PC-9 (cell line): ENCODE measurements at regions not wholly inside any gene's neighbourhood (a gene's known extent, or its start where the extent isn't known, plus 50 kb on each side); places are given as distances from the start of the nearest gene placed in this dataset.
A peak's percentile ranks its signal among the peaks of the same experiment; 100 is the strongest.

ENCODE experiments used
- BruUV-seq: library from RNA; stranded (reverse); fragments of 400-500 nt; replicated peaks from 2 replicates; lab custom pipeline; 2021; lab: Mats Ljungman, UMichigan
- CTCF ChIA-PET: fragments of 300-600 bp; sonication (Branson Sonifier 250); formaldehyde crosslinking; loops from one replicate; lab custom pipeline; 2022; ENCODE audit warnings: antibody characterized with exemption; lab: Charles Lee
- POLR2A ChIA-PET: fragments of 300-600 bp; sonication (Branson Sonifier 250); formaldehyde crosslinking; loops from one replicate; lab custom pipeline; 2022; ENCODE audit warnings: antibody characterized with exemption; ENCODE audit not compliant: unreplicated experiment; lab: Charles Lee
- DNase-seq, 2 experiments: peaks; one replicate each; pipeline versions ENCODE4 v3.0.0 to v3.0.0-alpha.2; 2015 to 2022; ENCODE audit warnings: mixed read lengths in 1 of 2
- H2AFZ ChIP-seq: fragments of 200-600 bp; sonication (generic); 2 replicates; pipeline ENCODE4 v1.8.1; 2017; ENCODE audit warnings: antibody characterized with exemption
- H3F3A ChIP-seq: fragments of 200-600 bp; sonication (generic); 2 replicates; pipeline ENCODE4 v1.8.1; 2017; ENCODE audit warnings: antibody characterized with exemption, mild to moderate bottlenecking, low read depth; ENCODE audit not compliant: insufficient read depth
- H3K27ac ChIP-seq: fragments of 200-600 bp; sonication (generic); 2 replicates; pipeline ENCODE4 v1.6.1; 2016; ENCODE audit warnings: mixed run types
- H3K27me3 ChIP-seq: fragments of 200-600 bp; sonication (generic); 2 replicates; pipeline ENCODE4 v1.6.1; 2016; ENCODE audit warnings: low read depth, mixed run types; ENCODE audit not compliant: insufficient read depth
- H3K36me3 ChIP-seq: fragments of 200-600 bp; sonication (generic); 2 replicates; pipeline ENCODE4 v1.6.1; 2016; ENCODE audit warnings: low read depth, mixed run types
- H3K4me1 ChIP-seq: fragments of 200-600 bp; sonication (generic); replicated peaks from 2 replicates; pipeline ENCODE4 v1.6.1; 2016; ENCODE audit warnings: mixed run types; ENCODE audit not compliant: insufficient read depth
- H3K4me2 ChIP-seq: fragments of 200-600 bp; sonication (generic); 2 replicates; pipeline ENCODE4 v1.6.1; 2017; ENCODE audit warnings: mixed run types
- H3K4me3 ChIP-seq: fragments of 200-600 bp; sonication (generic); 2 replicates; pipeline ENCODE4 v1.6.1; 2016; ENCODE audit warnings: mixed run types
- H3K79me2 ChIP-seq: fragments of 200-600 bp; sonication (generic); 2 replicates; pipeline ENCODE4 v1.6.1; 2017; ENCODE audit warnings: low read depth, mixed run types
- H3K9me2 ChIP-seq: fragments of 200-600 bp; sonication (generic); 2 replicates; pipeline ENCODE4 v1.8.1; 2017; ENCODE audit warnings: mild to moderate bottlenecking; ENCODE audit not compliant: insufficient read depth
- H3K9me3 ChIP-seq: fragments of 200-600 bp; sonication (generic); 2 replicates; pipeline ENCODE4 v1.8.1; 2016; ENCODE audit warnings: low read depth; ENCODE audit not compliant: insufficient read depth
- H4K20me1 ChIP-seq: fragments of 200-600 bp; sonication (generic); 2 replicates; pipeline ENCODE4 v1.8.1; 2017; ENCODE audit not compliant: insufficient read depth
- CTCF ChIP-seq: fragments of 200-600 bp; sonication (generic); conservative IDR thresholded peaks from 2 replicates; pipeline ENCODE4 v1.6.1; 2017; ENCODE audit warnings: mixed run types, antibody characterized with exemption, mild to moderate bottlenecking, moderate library complexity
- EZH2 ChIP-seq: fragments of 200-600 bp; sonication (generic); IDR thresholded peaks from 2 replicates; pipeline ENCODE4 v1.8.0; 2017; ENCODE audit warnings: antibody characterized with exemption, low read depth
- intact Hi-C: fragments of 100-400 bp; cut with micrococcal nuclease; formaldehyde crosslinking; loops from one replicate; pipeline ENCODE4 v1.10.0; 2022; ENCODE audit not compliant: unreplicated experiment

- no peak for TF ChIP-seq EZH2
- no peak for TF ChIP-seq CTCF
- Histone ChIP-seq H3K4me2 (no peak overlapping the region), H3K27ac (no peak overlapping the region), H3K36me3 (no peaks in the 10 kb centered on the region), H4K20me1 (no peaks in the 10 kb centered on the region), H3K79me2 (no peaks in the 10 kb centered on the region), H3K4me1 (no peaks in the 10 kb centered on the region), H3K4me3 (no peak overlapping the region), H3F3A (no peaks in the 10 kb centered on the region), H2AFZ (no peak overlapping the region), H3K9me2 (no peaks in the 10 kb centered on the region), H3K27me3 (no peaks in the 10 kb centered on the region), H3K9me3 (no peaks in the 10 kb centered on the region)
- POLR2A ChIA-PET, result no interaction called here
- CTCF ChIA-PET, result no interaction called here
- intact Hi-C loops, result no loop called here
- DNase-seq, result peak in 1 of 2 experiments; percentile 15
- no TSS peak for BruUV-seq
Measured at GRCh38 chr4:127224556-127224955, 408.2 kb upstream of the INTU start.

- POLR2A ChIA-PET, result no interaction called here
- intact Hi-C loops, result no loop called here
- CTCF ChIA-PET, result no interaction called here
Measured at GRCh38 chr4:127229855-127230608, 402.7 kb upstream of the INTU start.

GRCh38 chr4:127236889-127237288 lies 395.9 kb upstream of the INTU start:
- H3F3A ChIP-seq, result no peaks in the 10 kb centered on the region

More at GRCh38 chr4:127229855-127230608, 402.7 kb upstream of the INTU start:
- H3K9me2 ChIP-seq, result no peaks in the 10 kb centered on the region
- H3K4me1 ChIP-seq, result no peaks in the 10 kb centered on the region
- no peak for TF ChIP-seq CTCF
- no peak for TF ChIP-seq EZH2
- no peaks in the 10 kb centered on the region for H3K27me3 ChIP-seq
- no peaks in the 10 kb centered on the region for H3K36me3 ChIP-seq
- no peaks in the 10 kb centered on the region for H3K9me3 ChIP-seq
- no peaks in the 10 kb centered on the region for H3K79me2 ChIP-seq
- H3F3A ChIP-seq, result no peaks in the 10 kb centered on the region
- DNase-seq, result no peak
- no peak overlapping the region for H3K4me3 ChIP-seq
- H4K20me1 ChIP-seq, result no peaks in the 10 kb centered on the region
- no peak overlapping the region for H2AFZ ChIP-seq
- BruUV-seq, result no TSS peak
- no peak overlapping the region for H3K4me2 ChIP-seq
- H3K27ac ChIP-seq, result no peak overlapping the region

More at GRCh38 chr4:127236889-127237288, 395.9 kb upstream of the INTU start:
- no peak overlapping the region for H2AFZ ChIP-seq
- no peak for DNase-seq
- intact Hi-C loops, result no loop called here
- ChIA-PET POLR2A (no interaction called here), CTCF (no interaction called here)
- H4K20me1 ChIP-seq, result no peaks in the 10 kb centered on the region
- H3K4me1 ChIP-seq, result no peaks in the 10 kb centered on the region
- no TSS peak for BruUV-seq
- H3K4me2 ChIP-seq, result no peak overlapping the region
- no peaks in the 10 kb centered on the region for H3K79me2 ChIP-seq
- H3K27me3 ChIP-seq, result no peaks in the 10 kb centered on the region
- H3K36me3 ChIP-seq, result no peaks in the 10 kb centered on the region
- H3K9me2 ChIP-seq, result no peaks in the 10 kb centered on the region
- H3K9me3 ChIP-seq, result no peaks in the 10 kb centered on the region
- TF ChIP-seq CTCF (no peak), EZH2 (no peak)
- H3K4me3 ChIP-seq, result no peak overlapping the region
- H3K27ac ChIP-seq, result no peak overlapping the region
